ENCODE measurements at regions not wholly inside any gene's neighbourhood (a gene's known extent, or its start where the extent isn't known, plus 50 kb on each side); places are given as distances from the start of the nearest gene placed in this dataset.

DNA sequence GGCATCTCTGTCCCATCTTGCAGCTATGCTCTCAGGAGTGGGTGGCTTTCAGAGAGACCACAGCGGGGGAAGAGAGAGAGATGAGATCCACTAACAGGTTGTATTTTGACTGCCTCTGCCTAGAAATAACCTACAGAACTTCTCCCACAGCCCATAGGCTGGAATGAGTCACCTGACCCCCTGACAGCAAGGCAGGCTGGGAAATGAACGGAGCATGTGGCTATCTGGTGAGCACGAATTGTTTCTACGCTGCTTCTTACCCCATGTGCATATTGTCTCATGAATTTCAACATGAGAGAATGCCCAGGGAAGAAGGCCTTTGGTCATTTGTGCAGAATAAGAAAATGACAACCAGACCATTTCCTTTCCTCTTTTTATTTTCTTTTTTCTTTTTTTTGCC lies 151.3 kb downstream of the SNX10 start:
- TF ChIP-seq EP300 (IDR thresholded peaks at IDR 0.05; ENCODE audit: low read length) (no peak), ZNF175 (CRISPR knock-in tag; IDR thresholded peaks at IDR 0.05; ENCODE audit: low read depth) (no peak), ESRRB (CRISPR knock-in tag; IDR thresholded peaks at IDR 0.05; ENCODE audit: borderline replicate concordance) (no peak), JUNB (CRISPR knock-in tag; conservative IDR thresholded peaks at IDR 0.05) (no peak), MXI1 (IDR thresholded peaks at IDR 0.05; ENCODE audit: low read depth, low read length) (no peak), TCF3 (CRISPR knock-in tag; IDR thresholded peaks at IDR 0.05) (no peak), EZH2 (IDR thresholded peaks at IDR 0.05; ENCODE audit: borderline replicate concordance, low read depth, low read length) (no peak)
- TF ChIP-seq, protein P1, sequence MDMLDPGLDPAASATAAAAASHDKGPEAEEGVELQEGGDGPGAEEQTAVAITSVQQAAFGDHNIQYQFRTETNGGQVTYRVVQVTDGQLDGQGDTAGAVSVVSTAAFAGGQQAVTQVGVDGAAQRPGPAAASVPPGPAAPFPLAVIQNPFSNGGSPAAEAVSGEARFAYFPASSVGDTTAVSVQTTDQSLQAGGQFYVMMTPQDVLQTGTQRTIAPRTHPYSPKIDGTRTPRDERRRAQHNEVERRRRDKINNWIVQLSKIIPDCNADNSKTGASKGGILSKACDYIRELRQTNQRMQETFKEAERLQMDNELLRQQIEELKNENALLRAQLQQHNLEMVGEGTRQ (CRISPR knock-in tag; IDR thresholded peaks at IDR 0.05): peak; percentile 83
- TF ChIP-seq, protein P2, sequence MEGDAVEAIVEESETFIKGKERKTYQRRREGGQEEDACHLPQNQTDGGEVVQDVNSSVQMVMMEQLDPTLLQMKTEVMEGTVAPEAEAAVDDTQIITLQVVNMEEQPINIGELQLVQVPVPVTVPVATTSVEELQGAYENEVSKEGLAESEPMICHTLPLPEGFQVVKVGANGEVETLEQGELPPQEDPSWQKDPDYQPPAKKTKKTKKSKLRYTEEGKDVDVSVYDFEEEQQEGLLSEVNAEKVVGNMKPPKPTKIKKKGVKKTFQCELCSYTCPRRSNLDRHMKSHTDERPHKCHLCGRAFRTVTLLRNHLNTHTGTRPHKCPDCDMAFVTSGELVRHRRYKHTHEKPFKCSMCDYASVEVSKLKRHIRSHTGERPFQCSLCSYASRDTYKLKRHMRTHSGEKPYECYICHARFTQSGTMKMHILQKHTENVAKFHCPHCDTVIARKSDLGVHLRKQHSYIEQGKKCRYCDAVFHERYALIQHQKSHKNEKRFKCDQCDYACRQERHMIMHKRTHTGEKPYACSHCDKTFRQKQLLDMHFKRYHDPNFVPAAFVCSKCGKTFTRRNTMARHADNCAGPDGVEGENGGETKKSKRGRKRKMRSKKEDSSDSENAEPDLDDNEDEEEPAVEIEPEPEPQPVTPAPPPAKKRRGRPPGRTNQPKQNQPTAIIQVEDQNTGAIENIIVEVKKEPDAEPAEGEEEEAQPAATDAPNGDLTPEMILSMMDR (IDR thresholded peaks at IDR 0.05 in 2 of 3, conservative IDR thresholded peaks at IDR 0.05 in 1 of 3; ENCODE audit: insufficient read depth in 2 of 3, low read depth in 1 of 3, low read length in 3 of 3): no peak
- TF ChIP-seq, protein P3, sequence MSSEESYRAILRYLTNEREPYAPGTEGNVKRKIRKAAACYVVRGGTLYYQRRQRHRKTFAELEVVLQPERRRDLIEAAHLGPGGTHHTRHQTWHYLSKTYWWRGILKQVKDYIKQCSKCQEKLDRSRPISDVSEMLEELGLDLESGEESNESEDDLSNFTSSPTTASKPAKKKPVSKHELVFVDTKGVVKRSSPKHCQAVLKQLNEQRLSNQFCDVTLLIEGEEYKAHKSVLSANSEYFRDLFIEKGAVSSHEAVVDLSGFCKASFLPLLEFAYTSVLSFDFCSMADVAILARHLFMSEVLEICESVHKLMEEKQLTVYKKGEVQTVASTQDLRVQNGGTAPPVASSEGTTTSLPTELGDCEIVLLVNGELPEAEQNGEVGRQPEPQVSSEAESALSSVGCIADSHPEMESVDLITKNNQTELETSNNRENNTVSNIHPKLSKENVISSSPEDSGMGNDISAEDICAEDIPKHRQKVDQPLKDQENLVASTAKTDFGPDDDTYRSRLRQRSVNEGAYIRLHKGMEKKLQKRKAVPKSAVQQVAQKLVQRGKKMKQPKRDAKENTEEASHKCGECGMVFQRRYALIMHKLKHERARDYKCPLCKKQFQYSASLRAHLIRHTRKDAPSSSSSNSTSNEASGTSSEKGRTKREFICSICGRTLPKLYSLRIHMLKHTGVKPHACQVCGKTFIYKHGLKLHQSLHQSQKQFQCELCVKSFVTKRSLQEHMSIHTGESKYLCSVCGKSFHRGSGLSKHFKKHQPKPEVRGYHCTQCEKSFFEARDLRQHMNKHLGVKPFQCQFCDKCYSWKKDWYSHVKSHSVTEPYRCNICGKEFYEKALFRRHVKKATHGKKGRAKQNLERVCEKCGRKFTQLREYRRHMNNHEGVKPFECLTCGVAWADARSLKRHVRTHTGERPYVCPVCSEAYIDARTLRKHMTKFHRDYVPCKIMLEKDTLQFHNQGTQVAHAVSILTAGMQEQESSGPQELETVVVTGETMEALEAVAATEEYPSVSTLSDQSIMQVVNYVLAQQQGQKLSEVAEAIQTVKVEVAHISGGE (CRISPR knock-in tag; IDR thresholded peaks at IDR 0.05): no peak

Measured in K562 (cell line).